NCI-H510A (cell line): ENCODE measurements at regions not wholly inside any gene's neighbourhood (a gene's known extent, or its start where the extent isn't known, plus 50 kb on each side); places are given as distances from the start of the nearest gene placed in this dataset.
"Not testable (repeated sequence)": the region's sequence is repeated elsewhere in the genome, so short reads cannot be mapped to it uniquely, and the experiment has no call there.

ENCODE experiments used
- DNase-seq: peaks from one replicate; lab custom pipeline; 2025; lab: John Stamatoyannopoulos, UW

GRCh38 chr2:153420394-153420793 lies 58.2 kb downstream of the RPRM start:
- DNase-seq: no peak

DNA sequence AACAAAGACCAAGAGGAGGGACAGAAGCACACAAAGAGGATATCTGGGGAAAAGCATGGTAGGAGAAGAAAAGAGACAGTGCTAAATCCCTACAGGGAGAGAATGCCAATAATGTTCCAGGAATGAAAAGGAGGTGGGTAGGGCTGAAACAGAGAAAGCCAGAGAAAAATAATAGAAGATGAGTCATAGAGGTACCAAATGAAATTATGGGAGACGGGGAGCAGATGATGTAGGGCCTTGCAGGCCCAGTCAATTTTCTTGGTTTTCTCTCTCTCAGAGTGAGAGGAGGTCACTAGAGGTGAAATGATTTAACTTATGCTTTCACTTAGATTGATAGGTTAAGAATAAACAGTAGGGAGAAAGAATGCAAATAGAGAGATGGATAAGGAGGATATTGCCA lies 61.5 kb downstream of the RPRM start:
- DNase-seq: no peak

GRCh38 chr2:153416071-153416470 lies 62.5 kb downstream of the RPRM start:
- DNase-seq: no peak

GRCh38 chr2:153408710-153409385 lies 69.7 kb downstream of the RPRM start:
- DNase-seq: no peak

DNA sequence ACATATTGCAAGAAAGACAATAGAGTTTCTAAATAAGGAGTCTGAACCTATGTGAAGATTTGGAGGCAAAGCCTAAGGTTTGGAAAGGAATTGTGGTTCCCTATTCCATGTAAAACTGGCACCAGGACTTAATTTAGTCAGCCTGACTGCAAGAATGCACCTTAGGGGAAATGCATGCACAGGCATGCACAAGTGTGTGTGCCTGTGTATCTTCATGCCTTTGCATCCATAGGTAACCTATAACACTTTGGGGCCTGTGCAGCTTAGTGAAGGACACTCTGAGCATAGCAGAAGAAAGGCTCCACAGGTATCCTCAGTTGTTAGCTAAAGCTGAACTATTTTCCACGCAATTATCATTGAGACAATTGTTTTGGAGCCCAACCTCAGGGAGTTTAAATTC lies 73.4 kb downstream of the RPRM start:
- DNase-seq: no peak

DNA sequence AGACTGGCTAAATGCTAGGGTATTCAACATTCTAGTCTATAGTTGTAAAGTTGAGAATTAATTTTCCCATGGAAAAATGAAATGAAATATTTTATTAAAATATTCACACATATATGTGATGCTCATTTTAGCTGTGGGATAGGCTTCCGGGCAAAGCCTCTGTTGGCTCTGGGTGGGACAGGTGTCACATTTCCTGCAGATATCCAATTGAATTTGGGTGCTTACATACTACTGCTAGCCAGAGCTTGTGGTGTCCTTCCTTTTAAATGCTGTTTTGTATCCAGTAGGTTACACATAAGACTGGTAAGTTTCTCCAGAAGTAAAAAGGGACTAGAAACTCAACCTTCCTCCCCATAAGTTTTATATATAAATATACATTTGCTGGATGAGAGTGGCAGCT lies 73.8 kb downstream of the RPRM start:
- no peak for DNase-seq

DNA sequence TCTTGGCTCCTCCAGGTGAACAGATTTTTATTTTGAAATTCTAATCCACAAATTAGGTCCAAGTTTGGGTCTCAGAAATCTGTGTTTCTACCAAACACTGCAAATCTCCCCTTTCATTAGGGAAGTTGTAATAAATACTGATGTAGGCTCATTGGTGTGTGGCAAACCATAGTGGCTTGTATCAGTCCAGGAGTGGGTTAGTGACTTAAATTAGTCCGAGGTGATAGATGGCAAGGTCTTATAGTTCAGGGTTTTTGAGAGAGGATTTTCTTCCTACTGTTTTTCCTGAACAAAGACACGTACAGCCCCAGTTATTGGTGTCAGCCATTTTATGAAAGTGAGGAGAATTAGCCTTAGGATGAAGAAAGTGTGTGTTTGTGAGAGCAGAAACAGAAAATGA lies 74.6 kb downstream of the RPRM start:
- DNase-seq: no peak

- DNase-seq: not testable (repeated sequence)
Measured at GRCh38 chr2:153403352-153403751, 75.2 kb downstream of the RPRM start.

DNA sequence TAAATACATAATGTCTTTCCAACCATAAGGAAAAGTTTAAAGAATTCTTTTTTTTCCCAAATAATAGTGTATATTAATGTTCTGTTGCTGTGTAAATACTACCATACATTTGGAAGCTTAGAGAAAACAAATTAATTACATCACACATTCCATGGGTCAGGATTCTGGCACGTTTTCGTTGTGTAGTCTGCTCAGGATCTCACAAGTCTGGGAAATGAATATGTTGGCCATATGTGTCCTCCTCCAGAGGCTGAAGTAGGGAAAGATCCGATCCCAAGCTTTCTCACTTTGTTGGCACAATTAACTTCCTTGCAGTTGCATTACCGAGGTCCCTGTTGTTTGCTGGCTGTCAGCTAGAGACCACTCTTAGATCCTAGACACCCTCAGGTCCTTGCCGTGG lies 83.9 kb downstream of the RPRM start:
- no peak for DNase-seq

DNA sequence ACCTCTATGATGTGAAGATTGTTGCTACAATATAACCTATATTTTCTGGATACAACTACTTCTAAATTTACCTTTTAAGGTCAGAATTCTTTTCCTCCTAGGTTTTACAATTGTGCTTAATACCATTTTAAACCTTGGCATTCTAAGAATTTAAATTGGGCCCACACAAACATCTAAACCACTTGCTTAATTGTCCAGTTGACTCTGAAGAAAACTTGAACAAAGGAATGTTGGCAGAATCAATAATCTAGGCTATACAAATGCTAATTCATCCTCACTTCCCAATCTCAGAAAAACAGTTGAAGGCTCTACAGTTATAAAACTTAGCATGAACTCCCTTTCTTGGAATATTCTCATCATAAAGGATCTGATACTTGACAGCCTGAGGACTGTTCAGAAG lies 84.3 kb downstream of the RPRM start:
- DNase-seq: no peak

DNA sequence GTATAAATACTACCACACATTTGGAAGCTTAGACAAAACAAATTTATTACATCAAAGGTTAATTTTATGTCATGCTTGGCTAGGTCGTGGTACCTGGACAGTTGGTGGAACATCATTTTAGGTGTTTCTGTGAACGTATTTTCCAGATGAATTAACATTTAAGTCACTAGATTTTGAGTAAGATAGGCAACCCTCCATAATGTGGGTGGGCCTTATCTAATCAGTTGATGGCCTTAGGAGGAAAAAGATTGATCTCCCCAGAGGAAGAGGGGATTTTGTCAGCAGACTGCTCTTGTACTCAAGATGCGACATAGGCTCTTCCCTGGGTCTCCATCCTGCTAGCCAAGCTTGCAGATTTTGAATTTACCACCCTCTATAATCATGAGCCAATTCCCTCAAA lies 85.0 kb downstream of the RPRM start:
- DNase-seq: no peak

GRCh38 chr2:153391131-153391530 lies 87.4 kb downstream of the RPRM start:
- DNase-seq: no peak

GRCh38 chr2:153388246-153388645 lies 90.3 kb downstream of the RPRM start:
- no peak for DNase-seq

- DNase-seq: no peak
Measured at GRCh38 chr2:153387203-153387602, 91.4 kb downstream of the RPRM start.

GRCh38 chr2:153386481-153386897 lies 92.1 kb downstream of the RPRM start:
- DNase-seq: no peak

- DNase-seq: no peak
Measured at GRCh38 chr2:153373510-153374279, 104.9 kb downstream of the RPRM start.

- no peak for DNase-seq
Measured at GRCh38 chr2:153360239-153360638, 118.3 kb downstream of the RPRM start.

- no peak for DNase-seq
Measured at GRCh38 chr2:153354377-153354776, 124.2 kb downstream of the RPRM start.

DNA sequence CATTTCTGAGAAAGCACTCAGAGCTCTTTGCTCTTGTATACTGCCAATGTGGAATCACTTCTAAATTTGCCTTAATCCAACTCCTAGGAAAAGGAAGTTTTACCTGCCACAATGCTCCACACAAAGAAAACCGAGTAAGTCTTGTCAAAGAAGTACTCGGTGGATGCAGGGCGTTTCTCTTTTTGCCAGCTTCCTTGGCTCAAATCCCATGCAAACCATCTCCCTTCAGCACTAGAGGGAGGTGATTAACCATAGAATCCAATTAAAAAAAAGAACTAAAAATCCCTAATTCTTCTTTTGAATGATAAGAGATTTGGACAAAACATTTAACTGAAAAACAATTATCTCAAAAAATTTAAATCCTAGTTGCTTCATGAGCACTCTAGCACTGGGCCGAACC lies 129.0 kb downstream of the RPRM start:
- DNase-seq: no peak

DNA sequence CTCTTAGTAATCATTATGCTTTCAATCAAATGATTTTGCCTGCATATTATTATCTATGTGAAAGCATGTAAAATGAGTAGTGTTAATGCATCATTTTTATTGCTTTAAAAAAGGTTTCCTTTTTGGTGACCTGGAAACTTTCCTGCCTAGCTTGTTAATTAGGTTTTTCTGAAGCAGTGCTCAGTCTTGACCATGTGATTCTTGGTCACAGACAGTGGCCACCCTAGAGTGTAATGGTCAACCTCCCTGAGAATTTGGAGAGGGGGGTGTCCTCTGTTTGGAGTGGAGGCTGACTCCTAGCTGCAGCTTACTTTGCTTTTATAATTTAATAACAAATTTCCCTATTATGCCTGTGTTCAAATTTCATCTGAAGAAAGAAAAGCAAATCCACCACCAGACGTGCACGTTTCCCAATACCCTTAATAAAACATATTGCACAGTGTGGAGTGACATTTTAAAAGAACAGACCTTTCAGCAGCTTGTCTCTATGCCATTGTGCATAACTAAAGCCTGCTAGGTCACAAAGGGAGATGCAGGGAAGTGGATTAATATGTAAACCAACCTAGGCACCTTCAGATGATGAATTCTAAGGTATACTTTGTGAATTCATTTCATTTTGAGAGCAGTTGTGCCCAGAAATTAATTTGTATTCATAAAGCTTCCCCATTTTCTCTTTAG lies 130.6 kb downstream of the RPRM start:
- DNase-seq: no peak

DNA sequence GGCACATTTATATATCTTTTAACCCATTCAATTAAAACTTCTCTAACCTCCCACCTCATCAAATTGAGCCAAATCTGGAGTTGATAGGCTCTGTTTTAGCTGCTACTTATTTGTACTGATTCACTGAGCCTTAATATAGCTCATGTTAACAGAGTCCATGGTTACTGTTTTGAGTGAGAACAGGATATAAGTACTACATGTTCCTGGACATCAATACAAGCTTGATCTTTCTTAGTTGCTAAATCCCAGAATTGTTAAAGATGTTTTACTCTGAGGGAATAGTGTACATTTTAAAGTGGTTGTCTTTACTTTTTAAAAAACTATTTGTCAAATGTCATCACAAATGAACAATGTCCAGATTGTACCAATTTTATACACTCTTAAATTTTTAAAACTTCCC lies 157.7 kb downstream of the RPRM start:
- no peak for DNase-seq

- DNase-seq: no peak
Measured at GRCh38 chr2:153311432-153311831, 167.1 kb downstream of the RPRM start.

GRCh38 chr2:153308466-153308865 lies 170.1 kb downstream of the RPRM start:
- DNase-seq: no peak
